Keratinocyte (primary cell): ENCODE measurements at regions not wholly inside any gene's neighbourhood (a gene's known extent, or its start where the extent isn't known, plus 50 kb on each side); places are given as distances from the start of the nearest gene placed in this dataset.

Source experiments
- DNase-seq: peaks from one replicate; pipeline ENCODE4 v3.0.0-alpha.2; 2011; ENCODE audit warnings: low read depth, missing footprints, low spot score
- FAIRE-seq: peaks from 2 replicates; lab custom pipeline; 2011; peaks lifted over from hg19 to GRCh38; lab: Jason Lieb, UNC
- H2AFZ ChIP-seq: 2 replicates; pipeline ENCODE4 v1.6.0; 2012; ENCODE audit warnings: low read length, control low read depth, inconsistent platforms; ENCODE audit not compliant: control insufficient read depth
- H3K27ac ChIP-seq: 2 replicates; pipeline ENCODE4 v1.5.1; 2011; ENCODE audit warnings: low read length; ENCODE audit not compliant: control insufficient read depth, insufficient read depth
- H3K27me3 ChIP-seq: 3 replicates; pipeline ENCODE4 v1.6.0; 2011; ENCODE audit warnings: low read length; ENCODE audit not compliant: control insufficient read depth, insufficient read depth; ENCODE audit errors: extremely low read depth
- H3K36me3 ChIP-seq, 2 experiments: 2 replicates in 1 of 2; 3 replicates in 1 of 2; pipeline ENCODE4 v1.5.1; 2011; ENCODE audit warnings: low read length in 2 of 2, mild to moderate bottlenecking in 1 of 2; ENCODE audit not compliant: control insufficient read depth in 2 of 2, insufficient read depth in 2 of 2; ENCODE audit errors: extremely low read depth in 1 of 2
- H3K4me1 ChIP-seq: 3 replicates; pipeline ENCODE4 v1.5.1; 2011; ENCODE audit warnings: low read length; ENCODE audit not compliant: control insufficient read depth, insufficient read depth; ENCODE audit errors: extremely low read depth
- H3K4me2 ChIP-seq: 3 replicates; pipeline ENCODE4 v1.6.0; 2011; ENCODE audit warnings: low read depth, low read length; ENCODE audit not compliant: control insufficient read depth, insufficient read depth; ENCODE audit errors: extremely low read depth
- H3K4me3 ChIP-seq, 3 experiments: fragments of 200-600 bp in 1 of 3; sonication (generic) in 1 of 3; 2 replicates in 2 of 3; 3 replicates in 1 of 3; pipeline ENCODE4 v1.5.1; 2011 to 2016; ENCODE audit warnings: low read length in 3 of 3, mild to moderate bottlenecking in 3 of 3, control low read depth in 2 of 3, inconsistent platforms in 1 of 3, low read depth in 1 of 3, mixed read lengths in 1 of 3, mixed run types in 1 of 3, moderate library complexity in 1 of 3; ENCODE audit not compliant: control insufficient read depth in 2 of 3, insufficient read depth in 2 of 3; ENCODE audit errors: extremely low read depth in 1 of 3
- H3K79me2 ChIP-seq: 2 replicates; pipeline ENCODE4 v1.6.0; 2012; ENCODE audit warnings: low read length; ENCODE audit not compliant: control insufficient read depth, insufficient read depth
- H3K9ac ChIP-seq: 3 replicates; pipeline ENCODE4 v1.6.0; 2011; ENCODE audit warnings: low read length; ENCODE audit not compliant: control insufficient read depth, insufficient read depth; ENCODE audit errors: extremely low read depth
- H3K9me1 ChIP-seq: 3 replicates; pipeline ENCODE4 v1.6.0; 2011; ENCODE audit warnings: low read length; ENCODE audit not compliant: control insufficient read depth, insufficient read depth; ENCODE audit errors: extremely low read depth
- H3K9me3 ChIP-seq: 2 replicates; pipeline ENCODE4 v1.5.1; 2012; ENCODE audit warnings: low read depth, low read length; ENCODE audit not compliant: control insufficient read depth
- H4K20me1 ChIP-seq: 3 replicates; pipeline ENCODE4 v1.6.0; 2011; ENCODE audit warnings: low read length; ENCODE audit not compliant: control insufficient read depth, insufficient read depth; ENCODE audit errors: extremely low read depth
- EZH2 ChIP-seq: IDR thresholded peaks from one replicate; pipeline ENCODE4 v1.6.1; 2012; ENCODE audit warnings: inconsistent platforms, mild to moderate bottlenecking, low read length, moderate library complexity
- dilution Hi-C: fragments of 300-500 bp; cut with MboI; formaldehyde crosslinking; loops from one replicate; pipeline ENCODE4 v1.7.0; 2020; ENCODE audit warnings: low sequenced_read_pairs; ENCODE audit not compliant: extremely low pct_ligation_motif_present
- TF ChIP-seq, protein P1 (sequence below), 3 experiments: IDR thresholded peaks in 1 of 3; conservative IDR thresholded peaks in 1 of 3; optimal IDR thresholded peaks in 1 of 3; 2 replicates in 2 of 3; 3 replicates in 1 of 3; pipeline versions ENCODE3 to v1.5.1; 2011; ENCODE audit warnings: low read length in 3 of 3, mild to moderate bottlenecking in 3 of 3, moderate library complexity in 2 of 3, control low read depth in 1 of 3, inconsistent platforms in 1 of 3; ENCODE audit not compliant: insufficient read depth in 2 of 3; ENCODE audit errors: extremely low read depth in 1 of 3

- FAIRE-seq (no peak), DNase-seq (no peak)
- Histone ChIP-seq H3K4me3 (no peak overlapping the region), H2AFZ (no peak overlapping the region), H3K27me3 (no peaks in the 10 kb centered on the region), H3K9me1 (no peaks in the 10 kb centered on the region), H3K9me3 (no peaks in the 10 kb centered on the region), H3K4me2 (no peak overlapping the region), H3K4me1 (peaks cover 35% of the 10 kb centered on the region), H3K27ac (no peak overlapping the region), H3K36me3 (no peaks in the 10 kb centered on the region), H3K79me2 (no peaks in the 10 kb centered on the region), H3K9ac (no peak overlapping the region), H4K20me1 (no peaks in the 10 kb centered on the region)
- dilution Hi-C loops = no loop called here
- TF ChIP-seq, protein P1, sequence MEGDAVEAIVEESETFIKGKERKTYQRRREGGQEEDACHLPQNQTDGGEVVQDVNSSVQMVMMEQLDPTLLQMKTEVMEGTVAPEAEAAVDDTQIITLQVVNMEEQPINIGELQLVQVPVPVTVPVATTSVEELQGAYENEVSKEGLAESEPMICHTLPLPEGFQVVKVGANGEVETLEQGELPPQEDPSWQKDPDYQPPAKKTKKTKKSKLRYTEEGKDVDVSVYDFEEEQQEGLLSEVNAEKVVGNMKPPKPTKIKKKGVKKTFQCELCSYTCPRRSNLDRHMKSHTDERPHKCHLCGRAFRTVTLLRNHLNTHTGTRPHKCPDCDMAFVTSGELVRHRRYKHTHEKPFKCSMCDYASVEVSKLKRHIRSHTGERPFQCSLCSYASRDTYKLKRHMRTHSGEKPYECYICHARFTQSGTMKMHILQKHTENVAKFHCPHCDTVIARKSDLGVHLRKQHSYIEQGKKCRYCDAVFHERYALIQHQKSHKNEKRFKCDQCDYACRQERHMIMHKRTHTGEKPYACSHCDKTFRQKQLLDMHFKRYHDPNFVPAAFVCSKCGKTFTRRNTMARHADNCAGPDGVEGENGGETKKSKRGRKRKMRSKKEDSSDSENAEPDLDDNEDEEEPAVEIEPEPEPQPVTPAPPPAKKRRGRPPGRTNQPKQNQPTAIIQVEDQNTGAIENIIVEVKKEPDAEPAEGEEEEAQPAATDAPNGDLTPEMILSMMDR (optimal IDR thresholded peaks at IDR 0.05 in 1 of 3, IDR thresholded peaks at IDR 0.05 in 1 of 3, conservative IDR thresholded peaks at IDR 0.05 in 1 of 3; ENCODE audit: extremely low read depth in 1 of 3, insufficient read depth in 2 of 3, low read length in 3 of 3) = no peak
- no peak for TF ChIP-seq EZH2
Measured at GRCh38 chr4:30953799-30954198, 233.6 kb downstream of the PCDH7 start.

- Histone ChIP-seq H3K9me3 (no peaks in the 10 kb centered on the region), H3K79me2 (no peaks in the 10 kb centered on the region), H3K4me1 (peaks cover 14% of the 10 kb centered on the region), H3K36me3 (no peaks in the 10 kb centered on the region), H3K27ac (no peak overlapping the region), H2AFZ (no peak overlapping the region), H3K9me1 (no peaks in the 10 kb centered on the region), H3K27me3 (no peaks in the 10 kb centered on the region), H3K4me3 (no peak overlapping the region), H4K20me1 (no peaks in the 10 kb centered on the region), H3K9ac (no peak overlapping the region), H3K4me2 (no peak overlapping the region)
- TF ChIP-seq EZH2 = no peak
- TF ChIP-seq, protein P1 (optimal IDR thresholded peaks at IDR 0.05 in 1 of 3, IDR thresholded peaks at IDR 0.05 in 1 of 3, conservative IDR thresholded peaks at IDR 0.05 in 1 of 3; ENCODE audit: extremely low read depth in 1 of 3, insufficient read depth in 2 of 3, low read length in 3 of 3) = no peak
- DNase-seq (no peak), FAIRE-seq (no peak)
- dilution Hi-C loops = no loop called here
Measured at GRCh38 chr4:30956916-30957315, 236.7 kb downstream of the PCDH7 start.
